ENCODE measurements at regions not wholly inside any gene's neighbourhood (a gene's known extent, or its start where the extent isn't known, plus 50 kb on each side); places are given as distances from the start of the nearest gene placed in this dataset.

- no peaks in the 10 kb centered on the region for H3K9me3 ChIP-seq
- H3K4me3 ChIP-seq = no peak overlapping the region
- DNase-seq = no peak
- TF ChIP-seq, protein P1, sequence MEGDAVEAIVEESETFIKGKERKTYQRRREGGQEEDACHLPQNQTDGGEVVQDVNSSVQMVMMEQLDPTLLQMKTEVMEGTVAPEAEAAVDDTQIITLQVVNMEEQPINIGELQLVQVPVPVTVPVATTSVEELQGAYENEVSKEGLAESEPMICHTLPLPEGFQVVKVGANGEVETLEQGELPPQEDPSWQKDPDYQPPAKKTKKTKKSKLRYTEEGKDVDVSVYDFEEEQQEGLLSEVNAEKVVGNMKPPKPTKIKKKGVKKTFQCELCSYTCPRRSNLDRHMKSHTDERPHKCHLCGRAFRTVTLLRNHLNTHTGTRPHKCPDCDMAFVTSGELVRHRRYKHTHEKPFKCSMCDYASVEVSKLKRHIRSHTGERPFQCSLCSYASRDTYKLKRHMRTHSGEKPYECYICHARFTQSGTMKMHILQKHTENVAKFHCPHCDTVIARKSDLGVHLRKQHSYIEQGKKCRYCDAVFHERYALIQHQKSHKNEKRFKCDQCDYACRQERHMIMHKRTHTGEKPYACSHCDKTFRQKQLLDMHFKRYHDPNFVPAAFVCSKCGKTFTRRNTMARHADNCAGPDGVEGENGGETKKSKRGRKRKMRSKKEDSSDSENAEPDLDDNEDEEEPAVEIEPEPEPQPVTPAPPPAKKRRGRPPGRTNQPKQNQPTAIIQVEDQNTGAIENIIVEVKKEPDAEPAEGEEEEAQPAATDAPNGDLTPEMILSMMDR (IDR thresholded peaks at IDR 0.05) = no peak
- no peaks in the 10 kb centered on the region for H3K27me3 ChIP-seq
- no peak overlapping the region for H3K27ac ChIP-seq
- H3K36me3 ChIP-seq = no peaks in the 10 kb centered on the region
- intact Hi-C loops (cut with DNase I; ENCODE audit: low total_unique reads) = no loop called here
- H3K4me1 ChIP-seq = no peaks in the 10 kb centered on the region
These were observed 63.8 kb upstream of the PRRC2C start for GRCh38 chr1:171421413-171422020.

DNA sequence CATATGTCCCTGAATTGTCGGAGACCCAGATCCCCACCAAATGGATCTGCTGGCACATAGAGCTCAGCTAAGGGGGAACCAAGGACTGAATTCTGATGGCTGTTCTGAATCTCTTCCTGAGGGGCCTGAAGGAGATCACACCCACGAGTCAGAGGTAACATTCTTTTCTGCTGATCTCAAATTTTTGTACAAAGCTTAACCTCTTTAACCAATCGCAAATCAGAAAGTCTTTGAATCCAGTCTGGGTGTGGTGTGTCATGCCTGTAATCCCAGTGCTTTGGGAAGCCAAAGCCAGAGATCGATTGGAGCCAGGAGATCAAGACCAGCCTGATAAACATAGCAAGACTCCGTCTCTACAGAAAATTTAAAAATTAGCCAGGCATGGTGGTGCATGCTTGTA is 62.8 kb upstream of the PRRC2C start:
- TF ChIP-seq, protein P1 (IDR thresholded peaks at IDR 0.05) = no peak
- Histone ChIP-seq H3K36me3 (no peaks in the 10 kb centered on the region), H3K4me1 (no peaks in the 10 kb centered on the region), H3K4me3 (no peak overlapping the region), H3K27me3 (no peaks in the 10 kb centered on the region), H3K27ac (no peak overlapping the region), H3K9me3 (no peaks in the 10 kb centered on the region)
- intact Hi-C loops (cut with DNase I; ENCODE audit: low total_unique reads) = no loop called here
- DNase-seq = no peak

- intact Hi-C loops (cut with DNase I; ENCODE audit: low total_unique reads) = no loop called here
- TF ChIP-seq, protein P1 (IDR thresholded peaks at IDR 0.05) = no peak
These were observed 60.8 kb upstream of the PRRC2C start for GRCh38 chr1:171424494-171424893.

GRCh38 chr1:171426645-171427044 is 58.7 kb upstream of the PRRC2C start:
- Histone ChIP-seq H3K27ac (no peak overlapping the region), H3K36me3 (no peaks in the 10 kb centered on the region), H3K4me1 (no peaks in the 10 kb centered on the region), H3K4me3 (no peak overlapping the region), H3K27me3 (no peaks in the 10 kb centered on the region), H3K9me3 (no peaks in the 10 kb centered on the region)
- intact Hi-C loops (cut with DNase I; ENCODE audit: low total_unique reads) = no loop called here
- TF ChIP-seq, protein P1 (IDR thresholded peaks at IDR 0.05) = no peak
- no peak for DNase-seq

More at GRCh38 chr1:171424494-171424893, 60.8 kb upstream of the PRRC2C start:
- Histone ChIP-seq H3K9me3 (no peaks in the 10 kb centered on the region), H3K27ac (no peak overlapping the region), H3K4me3 (no peak overlapping the region), H3K36me3 (no peaks in the 10 kb centered on the region), H3K27me3 (no peaks in the 10 kb centered on the region), H3K4me1 (no peaks in the 10 kb centered on the region)
- DNase-seq = no peak

GRCh38 chr1:171427852-171428471 is 57.4 kb upstream of the PRRC2C start:
- Histone ChIP-seq H3K27me3 (no peaks in the 10 kb centered on the region), H3K36me3 (no peaks in the 10 kb centered on the region), H3K27ac (no peak overlapping the region), H3K4me1 (no peaks in the 10 kb centered on the region), H3K9me3 (no peaks in the 10 kb centered on the region), H3K4me3 (no peak overlapping the region)
- DNase-seq = no peak
- intact Hi-C loops (cut with DNase I; ENCODE audit: low total_unique reads) = no loop called here
- TF ChIP-seq, protein P1 (IDR thresholded peaks at IDR 0.05) = no peak
